Activated B cell treated with CpG ODN at 0.5 μM for 24 hours (primary cell): ENCODE measurements at regions not wholly inside any gene's neighbourhood (a gene's known extent, or its start where the extent isn't known, plus 50 kb on each side); places are given as distances from the start of the nearest gene placed in this dataset.
"Not testable (repeated sequence)": the region's sequence is repeated elsewhere in the genome, so short reads cannot be mapped to it uniquely, and the experiment has no call there.

Source experiments
- ATAC-seq: fragments of 200-7000 bp; cut with Tn5 transposase; one replicate; pipeline ENCODE4 v1.10.0; 2021; ENCODE audit warnings: low read depth, mild to moderate bottlenecking, moderate library complexity
- CTCF ChIA-PET: fragments of 350-600 bp; sonication (Branson Sonifier 250); formaldehyde crosslinking; loops from one replicate; lab custom pipeline; 2021; ENCODE audit warnings: antibody characterized with exemption; lab: Charles Lee
- POLR2A ChIA-PET: fragments of 350-600 bp; sonication (Branson Sonifier 250); formaldehyde crosslinking; loops from one replicate; lab custom pipeline; 2021; ENCODE audit warnings: antibody characterized with exemption; lab: Charles Lee
- DNase-seq: peaks from one replicate; pipeline ENCODE4 v3.0.0; 2022
- H3K27ac Mint-ChIP-seq: one replicate; pipeline ENCODE4 v1.8.0; 2020; ENCODE audit warnings: mixed read lengths
- H3K27me3 Mint-ChIP-seq: one replicate; pipeline ENCODE4 v1.8.0; 2021; ENCODE audit warnings: mixed read lengths
- H3K36me3 Mint-ChIP-seq: one replicate; pipeline ENCODE4 v1.8.0; 2021; ENCODE audit warnings: low read depth, mixed read lengths
- H3K4me1 Mint-ChIP-seq: one replicate; pipeline ENCODE4 v1.8.0; 2021; ENCODE audit warnings: mixed read lengths
- H3K4me3 Mint-ChIP-seq: one replicate; pipeline ENCODE4 v1.8.0; 2020; ENCODE audit warnings: mild to moderate bottlenecking, mixed read lengths
- H3K9me3 Mint-ChIP-seq: one replicate; pipeline ENCODE4 v1.8.0; 2020; ENCODE audit warnings: mixed read lengths
- CTCF ChIP-seq: fragments of 200-600 bp; IDR thresholded peaks from one replicate; pipeline ENCODE4 v1.8.0; 2022; ENCODE audit warnings: antibody characterized with exemption, mild to moderate bottlenecking
- intact Hi-C: fragments of 100-400 bp; cut with micrococcal nuclease; formaldehyde crosslinking; loops from one replicate; pipeline ENCODE4 v1.15.1; 2024

- intact Hi-C loops: no loop called here
- H3K9me3 Mint-ChIP-seq: peaks cover 10% of the 10 kb centered on the region
- no peak overlapping the region for H3K4me3 Mint-ChIP-seq
- H3K27me3 Mint-ChIP-seq: no peaks in the 10 kb centered on the region
- no peak for ATAC-seq
- no peak overlapping the region for H3K27ac Mint-ChIP-seq
- ChIA-PET CTCF (no interaction called here), POLR2A (no interaction called here)
- no peak for DNase-seq
- no peaks in the 10 kb centered on the region for H3K36me3 Mint-ChIP-seq
- H3K4me1 Mint-ChIP-seq: no peaks in the 10 kb centered on the region
- no peak for TF ChIP-seq CTCF
Measured at GRCh38 chr4:188727746-188728145, 588.5 kb downstream of the TRIML1 start.

GRCh38 chr4:188728359-188728758 is 589.1 kb downstream of the TRIML1 start:
- Mint-ChIP-seq H3K27me3 (no peaks in the 10 kb centered on the region), H3K4me3 (no peak overlapping the region), H3K27ac (no peak overlapping the region), H3K9me3 (peaks cover 16% of the 10 kb centered on the region), H3K36me3 (no peaks in the 10 kb centered on the region), H3K4me1 (no peaks in the 10 kb centered on the region)
- DNase-seq (no peak), ATAC-seq (no peak)
- CTCF ChIA-PET: no interaction called here
- intact Hi-C loops: no loop called here
- TF ChIP-seq CTCF: no peak
- POLR2A ChIA-PET: no interaction called here

- Mint-ChIP-seq H3K9me3 (peaks cover 14% of the 10 kb centered on the region), H3K36me3 (no peaks in the 10 kb centered on the region), H3K4me3 (no peak overlapping the region), H3K4me1 (no peaks in the 10 kb centered on the region), H3K27ac (no peak overlapping the region), H3K27me3 (no peaks in the 10 kb centered on the region)
- no peak for TF ChIP-seq CTCF
- ATAC-seq (no peak), DNase-seq (no peak)
- POLR2A ChIA-PET: no interaction called here
- intact Hi-C loops: no loop called here
- CTCF ChIA-PET: no interaction called here
Measured at GRCh38 chr4:188732131-188732530, 592.9 kb downstream of the TRIML1 start.

DNA sequence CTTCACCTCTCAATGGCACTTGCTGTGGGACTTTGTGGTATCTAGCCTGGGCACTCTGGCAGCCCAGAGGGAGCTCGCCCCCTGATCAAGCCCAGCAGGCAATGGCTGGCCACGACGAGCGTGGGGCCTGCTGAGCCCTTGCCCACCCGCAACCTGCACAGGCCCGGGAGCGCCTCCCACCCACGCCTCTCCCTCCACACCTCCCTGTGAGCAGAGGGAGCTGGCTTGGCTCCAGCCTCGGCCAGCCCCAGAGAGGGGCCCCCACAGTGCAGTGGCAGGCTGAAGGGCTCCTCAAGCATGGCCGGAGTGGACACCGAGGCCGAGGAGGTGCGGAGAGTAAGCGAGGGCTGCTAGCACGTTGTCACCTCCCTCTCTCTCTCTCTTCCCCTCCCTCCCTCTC is 595.8 kb downstream of the TRIML1 start:
- Mint-ChIP-seq H3K27ac (no peak overlapping the region), H3K27me3 (no peaks in the 10 kb centered on the region), H3K4me3 (no peak overlapping the region), H3K4me1 (no peaks in the 10 kb centered on the region), H3K36me3 (no peaks in the 10 kb centered on the region), H3K9me3 (peaks cover 14% of the 10 kb centered on the region)
- DNase-seq: no peak
- CTCF ChIA-PET: no interaction called here
- TF ChIP-seq CTCF: no peak
- POLR2A ChIA-PET: no interaction called here
- intact Hi-C loops: no loop called here
- ATAC-seq: no peak

GRCh38 chr4:188737251-188738002 is 598.2 kb downstream of the TRIML1 start:
- Mint-ChIP-seq H3K4me3 (no peak overlapping the region), H3K27me3 (no peaks in the 10 kb centered on the region), H3K9me3 (peaks cover 8% of the 10 kb centered on the region), H3K4me1 (no peaks in the 10 kb centered on the region), H3K27ac (no peak overlapping the region), H3K36me3 (no peaks in the 10 kb centered on the region)
- DNase-seq (no peak), ATAC-seq (no peak)
- POLR2A ChIA-PET: no interaction called here
- intact Hi-C loops: no loop called here
- CTCF ChIA-PET: no interaction called here
- TF ChIP-seq CTCF: no peak

- H3K27me3 Mint-ChIP-seq, POLR2A ChIA-PET, CTCF ChIA-PET: not testable (repeated sequence)
Measured at GRCh38 chr4:188738290-188738689, 599.0 kb downstream of the TRIML1 start.

GRCh38 chr4:188740172-188740571 is 600.9 kb downstream of the TRIML1 start:
- H3K36me3 Mint-ChIP-seq, H3K27ac Mint-ChIP-seq, DNase-seq, H3K9me3 Mint-ChIP-seq, POLR2A ChIA-PET, H3K4me3 Mint-ChIP-seq, H3K4me1 Mint-ChIP-seq, intact Hi-C loops, CTCF ChIA-PET, H3K27me3 Mint-ChIP-seq, ATAC-seq: not testable (repeated sequence)

More at GRCh38 chr4:188738290-188738689, 599.0 kb downstream of the TRIML1 start:
- H3K27ac Mint-ChIP-seq, H3K4me3 Mint-ChIP-seq, H3K36me3 Mint-ChIP-seq, H3K4me1 Mint-ChIP-seq, DNase-seq, intact Hi-C loops, H3K9me3 Mint-ChIP-seq: not testable (repeated sequence)
- ATAC-seq: peak; percentile 40

DNA sequence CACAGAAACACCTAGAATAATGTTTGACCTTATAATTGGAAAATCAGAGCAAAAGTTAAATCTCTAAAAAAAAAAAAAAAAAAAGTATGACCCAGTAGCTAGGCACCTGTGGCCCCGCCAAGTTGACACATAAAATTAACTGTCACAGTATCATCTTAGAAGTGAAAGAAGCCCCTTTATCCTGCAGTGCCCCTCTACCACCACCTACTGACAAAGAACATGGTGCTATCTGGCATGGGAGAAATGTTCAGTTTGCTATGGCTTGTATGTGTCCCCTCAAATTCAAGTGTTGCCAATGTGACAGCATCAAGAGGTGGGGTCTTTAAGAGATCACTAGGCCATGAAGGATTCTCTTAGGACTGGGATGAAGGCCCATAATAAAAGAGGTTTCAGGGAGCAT is 601.5 kb downstream of the TRIML1 start:
- H3K27ac Mint-ChIP-seq, H3K9me3 Mint-ChIP-seq, intact Hi-C loops, CTCF ChIA-PET, H3K36me3 Mint-ChIP-seq, H3K4me1 Mint-ChIP-seq, H3K27me3 Mint-ChIP-seq, ATAC-seq, H3K4me3 Mint-ChIP-seq, POLR2A ChIA-PET, DNase-seq: not testable (repeated sequence)
